ENCODE measurements at regions not wholly inside any gene's neighbourhood (a gene's known extent, or its start where the extent isn't known, plus 50 kb on each side); places are given as distances from the start of the nearest gene placed in this dataset.

GRCh38 chr5:68392617-68393016, 177.1 kb downstream of the PIK3R1 start:
- Histone ChIP-seq H3K27me3 (ENCODE audit: low read depth) (no peaks in the 10 kb centered on the region), H3K4me3 (no peak overlapping the region), H3K27ac (no peak overlapping the region), H3K9me3 (no peaks in the 10 kb centered on the region), H3K4me1 (no peaks in the 10 kb centered on the region), H3K36me3 (no peaks in the 10 kb centered on the region)
- intact Hi-C loops (cut with DNase I): no loop called here
- ATAC-seq (no peak), DNase-seq (no peak)
- no peak for TF ChIP-seq CTCF (IDR thresholded peaks at IDR 0.05)

- Histone ChIP-seq H3K36me3 (no peaks in the 10 kb centered on the region), H3K4me1 (no peaks in the 10 kb centered on the region), H3K27me3 (ENCODE audit: low read depth) (no peaks in the 10 kb centered on the region), H3K9me3 (no peaks in the 10 kb centered on the region), H3K4me3 (no peak overlapping the region), H3K27ac (no peak overlapping the region)
- no peak for ATAC-seq
- intact Hi-C loops (cut with DNase I): no loop called here
- DNase-seq: no peak
- no peak for TF ChIP-seq CTCF (IDR thresholded peaks at IDR 0.05)
These were observed 179.7 kb downstream of the PIK3R1 start for GRCh38 chr5:68395302-68395701.

GRCh38 chr5:68395926-68396511, 180.5 kb downstream of the PIK3R1 start:
- H3K4me3 ChIP-seq: no peak overlapping the region
- ATAC-seq: no peak

GRCh38 chr5:68396722-68397121, 181.2 kb downstream of the PIK3R1 start:
- Histone ChIP-seq H3K27me3 (ENCODE audit: low read depth) (no peaks in the 10 kb centered on the region), H3K9me3 (no peaks in the 10 kb centered on the region), H3K36me3 (no peaks in the 10 kb centered on the region), H3K27ac (no peak overlapping the region), H3K4me3 (no peak overlapping the region), H3K4me1 (no peaks in the 10 kb centered on the region)
- peak in 1 of 2 donors; percentile 17 for ATAC-seq
- intact Hi-C loops (cut with DNase I): no loop called here
- no peak for DNase-seq
- TF ChIP-seq CTCF (IDR thresholded peaks at IDR 0.05): no peak

More at GRCh38 chr5:68395926-68396511, 180.5 kb downstream of the PIK3R1 start:
- DNase-seq: no peak
- TF ChIP-seq CTCF (IDR thresholded peaks at IDR 0.05): no peak
- Histone ChIP-seq H3K9me3 (no peaks in the 10 kb centered on the region), H3K36me3 (no peaks in the 10 kb centered on the region), H3K27ac (no peak overlapping the region), H3K27me3 (ENCODE audit: low read depth) (no peaks in the 10 kb centered on the region), H3K4me1 (no peaks in the 10 kb centered on the region)
- intact Hi-C loops (cut with DNase I): no loop called here

DNA sequence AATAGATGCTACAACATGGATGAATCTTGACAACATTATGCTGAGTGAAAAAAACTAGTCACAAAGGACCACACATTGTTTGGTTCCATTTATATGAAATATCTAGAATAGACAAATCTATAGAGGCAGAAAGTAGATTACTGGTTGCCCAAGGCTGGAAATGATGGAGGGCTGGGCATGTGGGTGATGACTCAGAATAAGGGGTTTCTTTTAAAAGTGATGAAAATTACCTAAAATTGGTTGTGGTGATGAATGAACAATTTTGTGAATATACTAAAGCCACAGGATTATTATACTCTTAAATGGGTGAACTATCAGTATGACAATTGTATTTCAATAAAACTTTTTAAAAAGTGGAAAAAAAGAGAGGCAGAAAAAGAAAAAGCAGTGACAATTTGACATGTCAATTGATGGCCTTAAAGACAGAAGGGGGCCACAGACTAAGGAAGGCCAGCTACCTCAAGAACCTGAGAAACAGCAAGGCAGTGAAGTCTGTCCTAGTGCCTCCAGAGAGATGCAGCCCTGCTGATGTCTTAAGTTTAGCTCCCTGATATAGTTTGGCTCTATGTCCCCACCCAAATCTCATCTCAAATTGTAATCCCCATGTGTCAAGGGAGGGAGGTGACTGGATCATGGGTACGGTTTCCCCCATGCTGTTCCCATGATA, 182.7 kb downstream of the PIK3R1 start:
- Histone ChIP-seq H3K36me3 (no peaks in the 10 kb centered on the region), H3K4me1 (no peaks in the 10 kb centered on the region), H3K27me3 (ENCODE audit: low read depth) (no peaks in the 10 kb centered on the region), H3K27ac (no peak overlapping the region), H3K9me3 (no peaks in the 10 kb centered on the region), H3K4me3 (no peak overlapping the region)
- intact Hi-C loops (cut with DNase I): no loop called here
- no peak for TF ChIP-seq CTCF (IDR thresholded peaks at IDR 0.05)
- DNase-seq: no peak
- no peak for ATAC-seq

All from lower lobe of right lung (tissue), 2 donors.